Heart left ventricle (tissue), 13 donors: ENCODE measurements at regions not wholly inside any gene's neighbourhood (a gene's known extent, or its start where the extent isn't known, plus 50 kb on each side); places are given as distances from the start of the nearest gene placed in this dataset.

Source experiments
- CTCF ChIP-seq, 12 donors: fragments of 200-600 bp; sonication (generic) in 4 of 12; IDR thresholded peaks; one replicate each; pipeline versions ENCODE4 v1.5.0 to v1.8.0; 2018 to 2022; ENCODE audit warnings: antibody characterized with exemption in 12 of 12, mild to moderate bottlenecking in 5 of 12
- POLR2A ChIP-seq, 2 donors: fragments of 450-650 bp; IDR thresholded peaks; one replicate each; pipeline ENCODE4 v1.6.1; 2017; ENCODE audit warnings: antibody characterized with exemption in 2 of 2, mild to moderate bottlenecking in 2 of 2, moderate library complexity in 2 of 2
- donor health status: ischemic (EF 13 %, LVEDD 7.1; RV severe dilation, severe dysfunction).
- donor health status: DM: no; HTN: yes; CAD: no.
- donor health status: DM: no; HTN: no; CAD: no.
- donor health status: ischemic (EF 25% LVEDD 6.9; RV normal size, moderate dysfunction).
- donor health status: ischemic (EF 25% LVEDD 5.7; RV mildly dilated, moderate dysfunction).
- donor health status: ischemic (EF 35%, LVEDD 5.7; RV mildly dilated, moderate dysfunction).
- donor health status: nonischemic (EF 11% LVEDD 7.7; RV severe dilation, severe dysfunction).
- donor health status: DM: yes; HTN: yes; CAD: no.
- donor health status: PGD.
- donor health status: ischemic (EF 29% LVEDD 5.4; RV normal size, mild dysfunction).
- donor health status: nonischemic (EF 23%, LVEDD 6.1; RV moderate dilation, normal function).

- TF ChIP-seq CTCF (IDR thresholded peaks at IDR 0.05) (no peak), POLR2A (IDR thresholded peaks at IDR 0.05) (no peak)
Observed at GRCh38 chr10:57221674-57222073, 860.6 kb upstream of the ZWINT start.
